Gastroesophageal sphincter (tissue), 3 donors: ENCODE measurements at regions not wholly inside any gene's neighbourhood (a gene's known extent, or its start where the extent isn't known, plus 50 kb on each side); places are given as distances from the start of the nearest gene placed in this dataset.

Experiments
- EP300 ChIP-seq: sonication (generic); formaldehyde crosslinking; IDR thresholded peaks from one replicate; pipeline ENCODE4 v1.6.1; 2017; ENCODE audit warnings: antibody characterized with exemption, mild to moderate bottlenecking
- POLR2A ChIP-seq, 2 donors: fragments of 450-650 bp; IDR thresholded peaks; one replicate each; pipeline ENCODE4 v1.6.1; 2017; ENCODE audit warnings: antibody characterized with exemption in 2 of 2, mild to moderate bottlenecking in 2 of 2, moderate library complexity in 1 of 2
- POLR2AphosphoS5 ChIP-seq: sonication (generic); formaldehyde crosslinking; IDR thresholded peaks from one replicate; pipeline ENCODE4 v1.6.1; 2017; ENCODE audit warnings: antibody characterized with exemption
- TF ChIP-seq, protein P1 (sequence below), 4 experiments: fragments of 200-600 bp in 2 of 4; fragments of 450-650 bp in 2 of 4; sonication (generic) in 1 of 4; IDR thresholded peaks; one replicate each; pipeline ENCODE4 v1.5.1; 2017 to 2019; ENCODE audit warnings: antibody characterized with exemption in 4 of 4, mild to moderate bottlenecking in 2 of 4, moderate library complexity in 2 of 4

DNA sequence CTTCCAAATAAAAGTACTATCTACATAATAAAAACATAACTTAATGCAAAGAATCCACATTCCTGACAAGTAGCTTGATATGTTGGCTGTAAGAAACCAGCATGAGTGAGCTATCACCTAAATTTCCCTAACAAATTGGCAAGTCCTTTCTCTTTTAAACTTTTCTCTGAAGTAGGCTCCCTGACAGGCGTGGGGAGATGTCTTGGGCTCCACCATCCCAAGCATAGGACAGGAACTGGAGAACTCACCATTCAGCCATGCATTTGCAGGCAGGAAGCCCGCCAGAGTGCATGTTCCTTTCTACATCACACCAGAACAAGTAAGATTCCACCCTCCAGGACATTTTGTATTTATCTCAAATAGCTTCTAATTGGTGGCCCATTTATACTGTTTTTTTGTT is 921.9 kb upstream of the CELF4 start:
- TF ChIP-seq EP300 (no peak), POLR2A (IDR thresholded peaks at IDR 0.05) (no peak), POLR2AphosphoS5 (no peak)
- TF ChIP-seq, protein P1, sequence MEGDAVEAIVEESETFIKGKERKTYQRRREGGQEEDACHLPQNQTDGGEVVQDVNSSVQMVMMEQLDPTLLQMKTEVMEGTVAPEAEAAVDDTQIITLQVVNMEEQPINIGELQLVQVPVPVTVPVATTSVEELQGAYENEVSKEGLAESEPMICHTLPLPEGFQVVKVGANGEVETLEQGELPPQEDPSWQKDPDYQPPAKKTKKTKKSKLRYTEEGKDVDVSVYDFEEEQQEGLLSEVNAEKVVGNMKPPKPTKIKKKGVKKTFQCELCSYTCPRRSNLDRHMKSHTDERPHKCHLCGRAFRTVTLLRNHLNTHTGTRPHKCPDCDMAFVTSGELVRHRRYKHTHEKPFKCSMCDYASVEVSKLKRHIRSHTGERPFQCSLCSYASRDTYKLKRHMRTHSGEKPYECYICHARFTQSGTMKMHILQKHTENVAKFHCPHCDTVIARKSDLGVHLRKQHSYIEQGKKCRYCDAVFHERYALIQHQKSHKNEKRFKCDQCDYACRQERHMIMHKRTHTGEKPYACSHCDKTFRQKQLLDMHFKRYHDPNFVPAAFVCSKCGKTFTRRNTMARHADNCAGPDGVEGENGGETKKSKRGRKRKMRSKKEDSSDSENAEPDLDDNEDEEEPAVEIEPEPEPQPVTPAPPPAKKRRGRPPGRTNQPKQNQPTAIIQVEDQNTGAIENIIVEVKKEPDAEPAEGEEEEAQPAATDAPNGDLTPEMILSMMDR (IDR thresholded peaks at IDR 0.05) = no peak
